Esophagus muscularis mucosa (tissue), 3 donors: ENCODE measurements at regions not wholly inside any gene's neighbourhood (a gene's known extent, or its start where the extent isn't known, plus 50 kb on each side); places are given as distances from the start of the nearest gene placed in this dataset.

ENCODE experiments used
- EP300 ChIP-seq: sonication (generic); formaldehyde crosslinking; IDR thresholded peaks from one replicate; pipeline ENCODE4 v1.6.1; 2017; ENCODE audit warnings: antibody characterized with exemption
- TF ChIP-seq, protein P1 (sequence below), 3 experiments: fragments of 200-600 bp in 2 of 3; fragments of 450-650 bp in 1 of 3; sonication (generic) in 2 of 3; IDR thresholded peaks; one replicate each; pipeline ENCODE4 v1.5.1; 2017 to 2019; ENCODE audit warnings: antibody characterized with exemption in 3 of 3, mild to moderate bottlenecking in 2 of 3, moderate library complexity in 1 of 3

DNA sequence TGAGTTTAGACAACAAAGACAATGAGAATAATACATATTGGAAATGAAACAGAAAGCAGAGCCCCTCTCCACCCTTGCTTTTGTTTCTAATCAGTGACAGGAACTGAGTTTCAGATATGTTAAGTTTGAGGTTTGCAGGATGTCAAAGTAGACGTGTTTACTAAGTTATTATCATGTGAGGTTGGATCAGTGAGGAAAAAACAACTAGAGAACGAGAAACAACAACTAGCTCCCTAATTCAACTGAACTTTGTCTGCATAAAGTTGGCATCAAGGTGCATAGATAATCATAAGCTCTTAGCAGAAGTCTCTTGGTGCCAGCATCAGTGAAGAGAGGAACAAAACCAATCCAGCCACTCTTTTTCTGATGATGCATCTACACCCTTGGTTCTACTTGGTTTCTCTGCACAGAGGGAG lies 491.1 kb upstream of the NR2F2 start:
- TF ChIP-seq, protein P1, sequence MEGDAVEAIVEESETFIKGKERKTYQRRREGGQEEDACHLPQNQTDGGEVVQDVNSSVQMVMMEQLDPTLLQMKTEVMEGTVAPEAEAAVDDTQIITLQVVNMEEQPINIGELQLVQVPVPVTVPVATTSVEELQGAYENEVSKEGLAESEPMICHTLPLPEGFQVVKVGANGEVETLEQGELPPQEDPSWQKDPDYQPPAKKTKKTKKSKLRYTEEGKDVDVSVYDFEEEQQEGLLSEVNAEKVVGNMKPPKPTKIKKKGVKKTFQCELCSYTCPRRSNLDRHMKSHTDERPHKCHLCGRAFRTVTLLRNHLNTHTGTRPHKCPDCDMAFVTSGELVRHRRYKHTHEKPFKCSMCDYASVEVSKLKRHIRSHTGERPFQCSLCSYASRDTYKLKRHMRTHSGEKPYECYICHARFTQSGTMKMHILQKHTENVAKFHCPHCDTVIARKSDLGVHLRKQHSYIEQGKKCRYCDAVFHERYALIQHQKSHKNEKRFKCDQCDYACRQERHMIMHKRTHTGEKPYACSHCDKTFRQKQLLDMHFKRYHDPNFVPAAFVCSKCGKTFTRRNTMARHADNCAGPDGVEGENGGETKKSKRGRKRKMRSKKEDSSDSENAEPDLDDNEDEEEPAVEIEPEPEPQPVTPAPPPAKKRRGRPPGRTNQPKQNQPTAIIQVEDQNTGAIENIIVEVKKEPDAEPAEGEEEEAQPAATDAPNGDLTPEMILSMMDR (IDR thresholded peaks at IDR 0.05), result no peak
- no peak for TF ChIP-seq EP300
